ENCODE measurements at regions not wholly inside any gene's neighbourhood (a gene's known extent, or its start where the extent isn't known, plus 50 kb on each side); places are given as distances from the start of the nearest gene placed in this dataset.
"Not testable (repeated sequence)": the region's sequence is repeated elsewhere in the genome, so short reads cannot be mapped to it uniquely, and the experiment has no call there.

DNA sequence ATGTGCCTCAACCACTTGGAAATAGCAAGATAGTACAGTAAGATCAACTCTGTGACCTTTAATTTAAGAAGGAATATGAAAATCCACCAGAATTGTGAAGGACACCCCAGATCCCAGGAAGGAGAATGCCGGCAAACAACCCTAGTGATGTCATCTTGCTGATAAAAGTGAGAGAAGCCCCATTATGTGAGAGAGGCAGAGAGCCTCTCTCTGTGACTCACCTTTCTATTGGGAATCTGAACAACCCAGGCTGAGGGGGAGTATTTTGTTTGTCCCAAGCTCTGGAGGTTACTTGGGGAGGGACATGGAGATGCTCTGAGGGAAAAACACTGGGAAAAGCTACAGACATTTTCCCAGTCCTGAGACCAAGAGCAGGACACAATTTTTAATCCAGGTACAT, 188.3 kb upstream of the FERMT1 start:
- DNase-seq (ENCODE audit: low spot score) = no peak

DNA sequence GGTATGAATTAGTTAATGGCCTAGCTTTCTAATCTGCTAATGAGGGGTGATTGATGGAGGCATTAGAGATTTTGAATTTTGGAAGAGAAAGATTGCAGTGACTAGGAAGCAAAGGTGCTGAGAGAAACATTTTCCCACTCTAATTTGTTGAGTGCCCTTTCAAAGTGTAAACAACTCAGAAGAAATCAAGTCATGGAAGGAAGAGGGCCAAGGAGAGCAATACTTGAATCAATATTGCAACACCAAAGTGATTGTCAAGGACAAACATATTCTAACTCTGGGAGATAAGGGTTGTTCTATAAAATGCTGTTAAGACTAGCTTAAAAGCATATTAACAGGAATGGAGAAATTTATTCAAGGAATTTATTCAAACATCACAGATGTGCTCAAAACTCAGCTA, 182.7 kb upstream of the FERMT1 start:
- DNase-seq (ENCODE audit: low spot score) = no peak

DNA sequence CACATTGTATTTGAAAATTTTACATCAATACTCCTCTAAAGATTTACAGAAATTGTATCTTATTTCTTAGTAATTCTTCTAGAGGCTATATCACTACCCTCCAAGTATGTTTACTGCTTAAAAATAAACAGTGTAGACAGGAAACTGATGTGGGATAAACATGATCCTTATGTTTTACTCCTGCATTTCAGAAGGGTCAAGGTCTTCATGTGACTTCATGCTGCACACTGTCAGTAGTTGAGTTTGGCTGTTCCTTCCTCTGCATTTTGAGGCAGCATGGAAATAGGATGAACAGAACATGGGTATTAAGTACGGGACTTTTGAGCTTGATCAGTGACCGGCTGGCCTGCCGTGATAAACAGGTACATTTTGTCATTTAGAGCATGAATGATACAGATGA, 179.2 kb upstream of the FERMT1 start:
- DNase-seq (ENCODE audit: low spot score) = no peak

DNA sequence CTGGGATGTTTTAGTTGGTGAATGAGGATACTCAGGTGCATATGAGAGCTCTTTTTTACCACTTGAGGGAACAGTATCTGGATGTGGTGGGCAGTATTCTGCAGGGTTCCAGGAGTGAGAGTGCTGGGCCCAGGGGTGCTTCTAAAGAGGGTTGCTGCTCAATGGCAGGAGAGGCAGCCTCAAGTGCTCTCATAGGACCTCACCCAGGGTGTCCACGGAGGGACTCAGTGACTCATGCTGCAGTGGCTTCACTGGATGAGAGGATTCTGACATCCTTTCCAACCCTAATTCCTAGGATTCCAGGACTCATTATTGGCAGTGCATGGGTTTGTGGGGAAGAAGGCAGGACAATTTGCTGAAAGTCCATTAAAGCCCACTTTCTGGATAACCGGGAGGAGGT, 176.6 kb upstream of the FERMT1 start:
- DNase-seq (ENCODE audit: low spot score) = no peak

DNA sequence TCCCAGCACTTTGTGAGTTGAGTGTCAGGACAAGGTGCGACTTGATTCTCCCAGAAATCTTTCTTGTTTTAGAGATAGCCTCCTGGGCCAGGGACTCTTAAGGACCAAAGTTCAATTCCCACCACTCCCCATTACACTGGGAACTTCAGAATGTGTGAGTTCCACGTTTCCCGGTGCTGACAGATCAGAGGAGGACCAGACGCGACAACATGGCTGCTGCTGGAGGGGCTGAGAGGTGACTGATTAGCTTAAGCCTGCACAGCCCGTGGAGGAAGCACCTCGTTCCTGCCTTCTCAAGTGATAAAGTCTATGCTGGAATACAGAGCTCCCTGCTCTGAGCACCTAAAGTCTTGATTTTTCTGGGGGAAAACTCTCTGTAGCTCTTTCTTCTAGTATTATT, 175.2 kb upstream of the FERMT1 start:
- no peak for DNase-seq (ENCODE audit: low spot score)

DNA sequence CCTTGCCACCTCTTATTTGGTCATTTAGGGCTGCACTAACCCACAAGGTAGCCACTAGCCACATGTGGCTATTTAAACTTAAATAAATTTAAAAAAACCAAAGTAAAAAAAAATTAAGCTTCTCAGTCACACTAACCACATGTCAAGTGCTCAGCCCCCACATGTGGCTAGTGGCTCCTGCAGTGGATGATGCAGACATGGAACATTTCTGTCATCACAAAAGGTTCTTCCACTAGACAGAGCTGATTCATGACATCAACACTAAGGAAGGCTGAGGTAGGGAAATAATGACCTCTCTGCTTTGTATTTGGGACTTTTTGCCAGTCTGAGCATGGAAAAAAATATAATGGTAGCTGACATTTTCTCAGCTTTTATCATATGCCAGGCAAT, 173.0 kb upstream of the FERMT1 start:
- DNase-seq (ENCODE audit: low spot score) = no peak

DNA sequence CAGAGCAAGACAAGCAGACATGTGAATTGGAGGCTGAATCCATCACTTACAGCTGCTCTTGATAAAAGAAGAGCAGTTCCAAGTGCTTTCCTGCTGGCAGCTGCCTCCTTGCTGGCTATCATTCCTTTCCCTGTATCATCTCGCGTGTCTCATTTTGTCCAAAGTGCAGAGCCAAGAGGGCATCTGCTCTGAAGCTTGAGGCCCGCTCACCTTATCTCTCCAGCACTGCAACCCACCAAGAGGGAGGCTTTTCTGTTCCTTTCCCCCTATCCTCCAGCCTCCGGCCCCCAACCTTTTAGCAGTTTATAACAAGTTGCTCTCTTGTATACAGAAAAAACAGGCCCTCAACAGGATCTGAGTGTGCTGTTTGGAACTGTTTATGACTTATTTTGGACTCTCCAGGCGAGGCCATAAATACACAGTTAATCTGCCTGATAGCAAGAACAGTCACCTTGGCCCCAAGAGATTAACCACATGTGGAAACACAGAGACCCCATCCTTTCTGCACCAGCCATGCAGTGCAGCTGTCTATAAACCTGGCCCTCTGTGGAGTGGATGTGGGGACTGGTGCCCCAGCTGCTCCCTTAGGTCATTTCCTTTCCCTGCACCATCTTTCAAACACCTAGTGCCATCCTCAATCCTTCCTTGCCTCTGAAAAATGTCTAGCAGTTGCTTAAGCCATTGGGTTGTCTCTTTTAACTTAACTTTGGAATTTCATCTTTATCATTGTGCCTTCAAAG, 172.5 kb upstream of the FERMT1 start:
- DNase-seq (ENCODE audit: low spot score) = no peak

DNA sequence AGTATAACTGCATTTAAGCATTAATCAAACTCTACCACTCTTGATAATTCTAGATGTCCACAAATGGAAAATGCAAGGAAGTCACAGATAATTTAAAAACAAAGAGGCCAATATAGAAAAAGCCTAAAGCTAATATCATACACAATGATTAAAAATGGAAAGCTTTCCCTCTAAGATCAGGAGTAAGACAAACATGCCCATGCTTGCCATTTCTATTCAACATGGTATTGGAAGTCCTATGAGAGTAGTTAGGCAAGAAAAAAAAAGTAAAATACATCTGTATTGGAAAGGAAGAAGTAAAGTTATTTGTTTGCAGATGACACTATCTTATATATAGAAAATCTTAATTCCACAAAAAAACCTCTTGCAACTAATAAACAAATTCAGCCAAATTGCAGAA, 164.6 kb upstream of the FERMT1 start:
- DNase-seq (ENCODE audit: low spot score) = no peak

DNA sequence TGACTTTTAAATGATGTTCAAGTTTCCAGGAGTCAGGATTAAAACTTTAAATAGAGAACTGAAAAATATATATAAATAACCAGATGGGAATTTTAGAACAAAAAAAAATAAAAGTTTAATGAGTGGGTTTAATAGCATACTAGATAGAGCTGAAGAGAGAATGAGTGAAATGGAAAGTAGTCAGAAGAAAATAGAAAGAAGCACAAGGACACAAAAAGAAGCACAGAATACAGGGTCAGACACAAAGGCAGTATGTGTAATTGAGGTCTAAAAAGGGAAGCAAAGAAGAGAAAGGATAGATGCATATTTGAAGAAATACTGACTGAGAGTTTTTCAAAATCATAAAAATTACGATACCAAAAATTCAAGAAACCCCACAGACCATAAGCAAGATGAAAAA, 159.8 kb upstream of the FERMT1 start:
- no peak for DNase-seq (ENCODE audit: low spot score)

DNA sequence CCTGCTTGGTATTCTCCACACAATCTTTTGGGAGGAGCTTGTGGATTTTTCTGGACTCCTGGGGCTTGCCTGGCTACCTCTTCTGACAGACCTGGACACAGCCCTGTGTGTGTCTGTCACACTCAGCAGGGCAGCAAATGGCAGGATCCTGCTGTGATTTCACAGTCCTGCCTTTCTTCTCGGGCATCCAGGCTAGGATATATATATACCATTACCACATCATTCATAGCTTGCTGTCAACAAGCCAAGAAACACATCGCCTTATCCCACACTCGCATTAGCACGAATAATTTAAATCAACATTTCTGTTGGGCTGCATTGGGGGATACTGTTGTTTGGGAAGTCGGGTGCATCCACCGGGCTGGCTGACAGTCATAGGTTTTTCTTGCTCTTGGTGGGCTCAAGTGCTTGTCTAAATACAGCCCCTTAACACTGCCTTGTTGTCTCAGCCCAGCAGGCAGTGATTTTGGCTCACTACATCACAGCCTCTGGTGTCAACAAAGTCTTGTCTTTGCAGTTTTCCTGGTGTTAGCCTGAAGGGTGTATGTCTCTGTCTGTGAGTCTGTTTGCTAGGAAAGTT, 154.9 kb upstream of the FERMT1 start:
- DNase-seq (ENCODE audit: low spot score) = no peak

DNA sequence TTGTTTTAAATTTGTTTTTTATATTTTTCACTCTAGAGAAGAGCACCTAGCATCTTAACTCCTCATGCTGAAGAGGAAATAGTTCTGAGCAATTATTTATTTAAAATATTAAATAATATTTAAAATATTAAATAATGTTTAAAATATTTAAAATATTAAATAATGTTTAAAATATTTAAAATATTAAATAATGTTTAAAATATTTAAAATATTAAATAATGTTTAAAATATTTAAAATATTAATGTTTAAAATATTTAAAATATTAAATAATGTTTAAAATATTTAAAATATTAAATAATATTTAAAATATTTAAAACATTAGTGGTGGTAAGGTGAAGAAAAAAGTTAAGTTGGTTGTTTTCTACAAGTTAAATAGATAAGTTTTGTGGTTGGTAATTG, 147.6 kb upstream of the FERMT1 start:
- DNase-seq (ENCODE audit: low spot score) = not testable (repeated sequence)

DNA sequence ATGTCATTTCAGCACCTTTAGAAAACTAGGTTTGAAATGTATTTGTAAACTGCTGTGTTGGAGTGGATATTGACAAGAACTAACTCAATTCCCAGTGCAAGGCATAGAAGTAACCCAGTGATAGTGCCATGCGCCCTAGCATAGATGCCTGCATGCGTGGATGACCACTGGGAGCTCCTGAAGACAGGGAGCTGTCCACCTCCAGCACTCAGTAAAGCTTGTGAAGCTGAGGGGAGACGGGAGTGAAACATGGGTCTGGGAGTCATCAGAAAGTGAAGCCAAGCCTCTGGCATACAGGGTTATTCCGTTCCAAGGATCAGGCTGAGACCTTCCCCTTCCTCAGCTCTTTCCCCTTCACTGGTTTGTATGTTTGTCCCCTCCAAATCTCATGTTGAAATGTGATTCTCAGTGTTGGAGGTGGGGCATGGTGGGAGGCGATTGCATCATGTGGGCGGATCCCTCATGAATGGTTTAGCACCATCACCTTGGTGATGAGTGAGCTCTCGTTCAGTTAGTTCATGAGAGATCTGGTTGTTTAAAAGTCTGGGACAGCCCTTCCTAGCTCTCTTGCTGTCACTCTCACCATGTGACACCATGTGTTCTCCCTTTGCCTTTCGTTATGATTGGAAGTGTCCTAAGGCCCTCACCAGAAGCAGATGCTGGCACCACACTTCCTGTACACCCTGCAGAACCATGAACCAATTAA, 146.5 kb upstream of the FERMT1 start:
- DNase-seq (ENCODE audit: low spot score) = peak; percentile 33

DNA sequence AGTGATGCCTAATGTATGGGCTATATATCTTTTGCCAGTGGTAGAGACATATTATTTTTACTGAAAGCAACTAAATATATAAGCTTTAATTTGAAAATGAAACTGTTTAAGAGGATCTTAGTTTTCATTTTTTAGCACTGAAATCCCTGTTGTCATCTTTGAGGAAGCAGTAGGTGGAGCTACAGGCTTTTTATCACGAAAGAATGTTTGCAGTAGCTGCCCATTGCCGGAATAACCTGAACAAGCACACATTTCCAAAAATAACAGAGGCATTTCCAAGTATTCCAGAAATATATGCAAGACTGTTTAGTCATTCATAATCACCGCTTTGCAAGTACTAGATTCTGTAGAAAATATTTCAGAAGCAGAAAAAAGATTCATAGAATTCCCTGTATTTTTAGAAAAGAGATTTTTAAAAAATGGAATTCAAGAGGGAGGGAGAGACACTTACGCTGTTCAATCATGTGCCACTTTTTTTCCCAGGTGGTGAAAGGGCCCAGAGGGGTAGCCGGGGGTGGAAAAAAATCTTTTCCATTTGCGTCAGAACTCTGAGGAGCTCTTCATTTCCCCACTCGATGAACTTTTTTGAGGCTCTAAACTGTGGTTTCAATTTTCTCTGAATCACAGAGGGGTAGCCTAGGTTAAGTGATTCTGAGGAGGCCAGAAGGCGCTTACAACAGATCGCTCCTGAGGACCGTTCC, 142.5 kb upstream of the FERMT1 start:
- peak; percentile 46 for DNase-seq (ENCODE audit: low spot score)

DNA sequence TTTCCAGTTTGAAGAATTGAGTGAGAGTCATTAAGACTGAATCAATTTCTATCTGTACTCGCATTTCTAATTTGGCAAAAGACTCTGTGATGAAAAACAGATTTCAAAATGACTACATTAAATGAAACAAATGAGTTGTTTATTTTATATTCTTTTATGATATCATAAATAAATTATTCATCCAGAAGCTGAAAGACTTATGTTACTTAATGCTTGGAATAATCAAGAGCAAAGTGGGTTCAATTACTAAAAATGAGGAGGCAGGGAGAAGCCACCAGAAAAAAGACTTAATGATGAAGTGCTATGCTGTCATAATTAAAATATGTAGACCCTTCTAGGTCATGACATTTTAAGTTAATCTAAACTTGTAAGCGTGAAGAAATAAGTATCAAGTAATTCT, 130.6 kb upstream of the FERMT1 start:
- no peak for DNase-seq (ENCODE audit: low spot score)

DNA sequence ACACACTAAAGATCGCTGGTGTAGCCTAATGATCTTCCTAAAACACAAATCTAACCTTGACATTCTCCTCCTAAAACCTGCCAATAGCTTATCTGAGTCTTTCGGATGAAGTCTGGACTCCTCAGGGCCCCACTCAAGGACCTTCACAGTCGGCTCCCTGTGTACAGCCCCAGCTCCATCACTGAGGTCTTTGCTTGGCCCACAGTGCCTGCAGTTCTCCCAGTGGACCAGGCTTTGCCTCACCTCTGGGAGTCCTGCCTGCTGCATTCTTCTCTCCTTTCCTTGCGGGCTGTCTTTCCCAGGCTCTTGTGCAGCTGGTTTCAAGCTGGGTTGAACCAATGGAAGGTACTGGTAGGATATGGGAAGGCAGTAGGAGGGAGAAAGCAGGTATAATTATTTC, 122.6 kb upstream of the FERMT1 start:
- DNase-seq (ENCODE audit: low spot score) = no peak

DNA sequence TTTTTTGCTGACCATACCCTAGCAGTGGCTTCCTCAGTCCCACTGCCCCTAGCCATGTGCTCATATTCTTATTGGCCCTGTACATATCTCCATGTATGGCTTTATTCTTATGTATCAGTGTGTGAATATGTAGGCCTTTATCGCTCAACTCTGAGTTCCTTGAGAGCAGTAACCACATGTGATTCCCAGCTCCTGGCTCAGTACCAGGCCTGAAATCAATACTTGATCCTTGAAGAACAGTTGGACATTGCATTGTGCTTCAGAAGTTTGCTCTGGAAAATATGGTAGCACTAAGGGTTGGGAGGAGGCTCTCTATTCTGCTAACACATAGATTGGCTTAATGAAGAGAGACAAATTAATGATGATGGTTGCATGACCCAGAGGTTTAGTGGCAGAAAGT, 118.8 kb upstream of the FERMT1 start:
- DNase-seq (ENCODE audit: low spot score) = no peak

DNA sequence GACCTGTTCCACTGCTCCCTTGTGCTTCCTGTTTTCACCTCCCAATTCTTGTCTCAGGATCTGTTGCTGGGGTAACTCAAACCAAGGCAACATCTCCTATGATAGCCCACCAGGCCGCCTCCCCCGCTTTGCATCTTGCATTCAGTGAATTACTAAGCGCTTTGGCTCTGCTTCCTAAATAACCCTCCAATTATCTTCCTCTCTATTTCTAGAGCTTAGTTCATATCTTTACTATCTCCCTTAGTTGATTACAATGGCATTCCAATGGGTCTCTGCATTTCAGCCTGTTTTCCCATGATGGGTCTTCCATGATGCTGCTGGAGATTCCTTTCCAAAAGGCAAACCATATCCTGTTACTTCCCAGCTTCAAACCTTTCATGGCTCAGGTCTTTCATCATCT, 117.2 kb upstream of the FERMT1 start:
- DNase-seq (ENCODE audit: low spot score) = no peak

DNA sequence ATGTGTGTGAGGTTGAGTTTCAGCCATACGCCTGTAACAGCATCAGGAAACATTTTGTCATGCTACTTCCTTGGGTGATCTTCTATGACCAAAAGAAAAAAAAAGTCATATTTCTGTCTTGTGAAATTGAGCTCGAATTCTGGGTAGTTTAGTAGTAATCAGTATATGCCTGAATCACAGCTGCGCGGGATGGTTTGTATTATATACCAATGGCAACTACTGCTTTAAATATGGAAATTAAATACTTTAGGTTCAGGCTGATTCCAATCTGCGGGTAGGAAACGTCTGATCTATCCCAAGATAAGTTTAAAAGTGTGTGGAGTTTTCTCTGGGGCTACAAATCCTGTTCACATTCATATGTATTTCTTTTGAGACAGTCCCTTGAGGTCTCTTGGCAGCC, 115.6 kb upstream of the FERMT1 start:
- DNase-seq (ENCODE audit: low spot score) = no peak

DNA sequence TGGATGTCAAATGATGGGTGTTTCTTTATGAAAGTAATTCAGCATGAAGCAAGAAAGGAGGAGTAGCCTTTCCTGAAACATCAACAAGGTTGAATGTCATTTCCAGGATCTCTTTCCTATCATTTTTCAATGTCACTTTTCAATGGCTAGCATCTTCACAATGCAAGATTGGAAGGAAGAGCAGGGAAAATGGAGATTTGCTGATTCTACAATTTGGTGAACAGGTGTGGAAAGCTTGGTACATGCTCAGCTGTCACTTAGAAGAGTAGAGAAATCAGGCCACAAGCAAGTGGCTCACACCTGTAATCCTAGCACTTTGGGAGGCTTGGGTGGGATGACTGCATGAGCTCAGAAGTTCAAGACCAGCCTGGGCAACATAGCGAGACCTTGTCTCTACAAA, 112.7 kb upstream of the FERMT1 start:
- DNase-seq (ENCODE audit: low spot score) = no peak

DNA sequence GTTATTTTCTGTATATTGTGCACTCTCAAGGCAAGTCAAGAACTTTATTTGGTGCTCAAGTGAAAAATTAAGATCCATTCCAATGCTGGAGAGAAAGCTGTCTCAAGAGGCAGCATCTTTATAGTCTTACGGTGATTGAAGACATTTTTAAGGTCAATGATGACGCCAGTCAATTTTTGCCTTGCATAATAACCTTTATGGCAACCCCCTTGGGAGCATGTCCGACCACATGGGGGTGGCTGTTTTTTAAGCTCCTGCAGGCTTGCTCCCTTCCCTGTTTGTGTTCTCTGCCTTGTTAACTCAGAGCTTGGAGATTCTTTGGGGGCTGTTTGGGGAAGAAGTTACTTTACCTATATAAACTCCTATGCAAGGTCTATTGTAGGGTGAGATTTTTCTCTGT, 109.6 kb upstream of the FERMT1 start:
- DNase-seq (ENCODE audit: low spot score) = no peak

DNA sequence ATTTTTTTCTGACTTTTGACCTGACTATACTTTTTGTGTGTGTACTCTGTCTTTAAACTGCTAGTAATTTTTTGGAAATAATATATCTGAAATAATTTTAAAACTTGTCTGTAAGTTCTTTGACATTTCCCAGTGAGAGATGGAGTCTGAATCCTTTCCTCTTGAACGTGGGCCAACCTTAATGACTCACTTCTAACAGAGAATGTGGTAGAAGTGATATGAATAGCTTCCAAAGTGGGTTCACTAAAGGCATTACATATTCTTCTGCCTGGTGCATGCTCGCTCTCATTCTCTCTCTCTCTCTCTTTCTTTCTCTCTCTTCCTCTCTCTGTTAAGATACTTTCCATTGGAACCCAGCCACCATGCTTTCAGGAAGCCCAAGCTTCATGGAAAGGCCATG, 108.7 kb upstream of the FERMT1 start:
- no peak for DNase-seq (ENCODE audit: low spot score)

DNA sequence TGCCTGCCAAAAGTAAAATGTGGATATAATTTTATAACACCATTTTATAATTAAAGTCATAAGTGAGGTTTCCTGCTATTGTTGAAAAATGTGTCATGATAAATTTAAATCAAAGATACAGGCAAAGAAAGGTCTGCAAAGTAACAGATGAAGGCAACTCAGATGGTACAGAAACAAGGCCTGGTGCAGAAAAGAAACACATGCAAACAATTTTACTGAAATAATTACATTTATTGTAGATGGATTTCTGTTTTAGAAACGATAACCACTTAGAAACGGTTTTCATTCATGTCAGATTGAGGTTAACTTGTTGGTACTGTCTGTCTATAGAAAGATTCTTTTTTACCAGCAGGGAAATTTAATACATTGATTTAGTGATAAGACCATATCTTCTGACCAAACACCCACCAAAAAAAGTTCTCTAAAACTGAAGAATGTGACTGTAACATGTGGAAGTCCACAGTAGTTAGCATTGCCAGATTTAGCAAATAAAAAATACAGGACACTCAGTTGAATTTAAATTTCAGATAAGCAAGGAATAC, 105.5 kb upstream of the FERMT1 start:
- no peak for DNase-seq (ENCODE audit: low spot score)

DNA sequence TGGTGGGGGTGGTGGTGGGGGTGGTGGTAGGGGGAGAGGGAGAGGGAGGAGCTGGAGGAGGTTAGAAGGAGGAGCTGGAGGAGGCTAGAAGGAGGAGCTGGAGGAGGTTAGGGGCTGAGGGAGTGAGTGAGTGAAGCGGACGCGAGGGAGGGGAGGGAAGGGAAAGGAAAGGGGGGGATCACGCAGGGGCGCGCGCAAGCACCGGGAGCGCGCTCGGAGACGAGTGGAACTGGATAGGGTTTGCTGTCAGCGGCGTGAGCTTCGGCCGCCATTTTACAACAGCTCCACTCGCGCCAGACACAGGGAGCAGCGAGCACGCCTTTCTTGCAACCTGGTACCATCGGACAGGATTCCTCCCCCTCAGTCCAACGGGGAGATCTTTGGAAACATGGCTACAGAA, 90.5 kb upstream of the FERMT1 start:
- DNase-seq (ENCODE audit: low spot score) = no peak
